ENCODE measurements at regions not wholly inside any gene's neighbourhood (a gene's known extent, or its start where the extent isn't known, plus 50 kb on each side); places are given as distances from the start of the nearest gene placed in this dataset.
"Not testable (repeated sequence)": the region's sequence is repeated elsewhere in the genome, so short reads cannot be mapped to it uniquely, and the experiment has no call there.

- no peak for DNase-seq
These were observed 56.4 kb upstream of the TNFAIP3 start for GRCh38 chr6:137810554-137811120.

- peak; percentile 27 to 59 (median 40) for DNase-seq
These were observed 55.7 kb upstream of the TNFAIP3 start for GRCh38 chr6:137811121-137811915.

- DNase-seq: no peak
These were observed 55.0 kb upstream of the TNFAIP3 start for GRCh38 chr6:137811916-137812553.

GRCh38 chr6:137813308-137813970 lies 53.6 kb upstream of the TNFAIP3 start:
- no peak for DNase-seq

GRCh38 chr6:137814030-137814429 lies 53.0 kb upstream of the TNFAIP3 start:
- DNase-seq: not testable (repeated sequence)

GRCh38 chr6:137815692-137816091 lies 51.4 kb upstream of the TNFAIP3 start:
- no peak for DNase-seq

GRCh38 chr6:137816133-137816579 lies 50.9 kb upstream of the TNFAIP3 start:
- no peak for DNase-seq

- DNase-seq: no peak
These were observed 50.1 kb upstream of the TNFAIP3 start for GRCh38 chr6:137816688-137817618.
